WTC11 (cell line): ENCODE measurements at regions not wholly inside any gene's neighbourhood (a gene's known extent, or its start where the extent isn't known, plus 50 kb on each side); places are given as distances from the start of the nearest gene placed in this dataset.

Source experiments
- ATAC-seq: fragments of 200-7000 bp; cut with Tn5 transposase; 2 replicates; pipeline ENCODE4 v1.10.0; 2021; ENCODE audit warnings: mild to moderate bottlenecking, moderate library complexity
- CTCF ChIA-PET: fragments of 300-600 bp; sonication (Branson Sonifier 250); formaldehyde crosslinking; loops from one replicate; lab custom pipeline; 2021; ENCODE audit warnings: antibody characterized with exemption; lab: Charles Lee
- POLR2A ChIA-PET: fragments of 350-600 bp; sonication (Branson Sonifier 250); formaldehyde crosslinking; loops from one replicate; lab custom pipeline; 2021; ENCODE audit warnings: antibody characterized with exemption; lab: Charles Lee
- DNase-seq: peaks from one replicate; pipeline ENCODE4 v3.0.0; 2021; ENCODE audit warnings: low spot score
- H3K27ac Mint-ChIP-seq: 2 replicates; pipeline ENCODE4 v1.8.0; 2021; ENCODE audit warnings: mixed read lengths
- H3K27me3 Mint-ChIP-seq: 2 replicates; pipeline ENCODE4 v1.8.0; 2021; ENCODE audit warnings: low read depth, mild to moderate bottlenecking, moderate library complexity, mixed read lengths
- H3K36me3 Mint-ChIP-seq: 2 replicates; pipeline ENCODE4 v1.8.0; 2021; ENCODE audit warnings: mixed read lengths
- H3K4me1 Mint-ChIP-seq: 2 replicates; pipeline ENCODE4 v1.8.0; 2022; ENCODE audit warnings: mixed read lengths
- H3K4me3 Mint-ChIP-seq: 2 replicates; pipeline ENCODE4 v1.8.0; 2021; ENCODE audit warnings: mild to moderate bottlenecking, moderate library complexity, mixed read lengths
- H3K9me3 Mint-ChIP-seq: 2 replicates; pipeline ENCODE4 v1.8.0; 2021; ENCODE audit warnings: mixed read lengths
- JUN ChIP-seq: sonication (generic); formaldehyde crosslinking; IDR thresholded peaks from 2 replicates; pipeline ENCODE4 v1.8.0; 2023; ENCODE audit warnings: mild to moderate bottlenecking, missing genetic modification reagents
- KAT7 ChIP-seq: sonication (generic); formaldehyde crosslinking; IDR thresholded peaks from 2 replicates; pipeline ENCODE4 v1.8.1; 2023; ENCODE audit warnings: missing genetic modification reagents, mild to moderate bottlenecking, borderline replicate concordance
- MYBL2 ChIP-seq: sonication (generic); formaldehyde crosslinking; IDR thresholded peaks from 2 replicates; pipeline ENCODE4 v1.8.1; 2023; ENCODE audit warnings: mild to moderate bottlenecking, moderate library complexity, missing genetic modification reagents
- NFATC4 ChIP-seq: fragments of 250-450 bp; sonication (Bioruptor Pico); IDR thresholded peaks from 2 replicates; pipeline ENCODE4 v1.9.0; 2021; ENCODE audit warnings: mild to moderate bottlenecking
- NR1H2 ChIP-seq: sonication (generic); formaldehyde crosslinking; IDR thresholded peaks from 2 replicates; pipeline ENCODE4 v1.9.0; 2021; ENCODE audit warnings: mild to moderate bottlenecking, moderate library complexity, missing genetic modification reagents
- TEAD4 ChIP-seq: sonication (generic); formaldehyde crosslinking; IDR thresholded peaks from 2 replicates; pipeline ENCODE4 v1.8.0; 2022; ENCODE audit warnings: mild to moderate bottlenecking, missing genetic modification reagents
- TP53 ChIP-seq: sonication (generic); formaldehyde crosslinking; IDR thresholded peaks from 2 replicates; pipeline ENCODE4 v1.8.1; 2023; ENCODE audit warnings: mild to moderate bottlenecking, missing genetic modification reagents
- ZNF219 ChIP-seq: sonication (generic); formaldehyde crosslinking; IDR thresholded peaks from 2 replicates; pipeline ENCODE4 v1.8.0; 2023; ENCODE audit warnings: missing genetic modification reagents, mild to moderate bottlenecking, borderline replicate concordance
- ZNF317 ChIP-seq: sonication (generic); formaldehyde crosslinking; IDR thresholded peaks from 2 replicates; pipeline ENCODE4 v1.8.1; 2023; ENCODE audit warnings: low read depth, mild to moderate bottlenecking, moderate library complexity, missing genetic modification reagents, borderline replicate concordance
- TF ChIP-seq, protein P1 (sequence below): fragments of 250-450 bp; sonication (Bioruptor Pico); conservative IDR thresholded peaks from 2 replicates; pipeline ENCODE4 v1.9.0; 2021; ENCODE audit warnings: mild to moderate bottlenecking
- TF ChIP-seq, protein P2 (sequence below): sonication (generic); formaldehyde crosslinking; IDR thresholded peaks from 2 replicates; pipeline ENCODE4 v1.8.0; 2022; ENCODE audit warnings: mild to moderate bottlenecking, missing genetic modification reagents
- TF ChIP-seq, protein P3 (sequence below): sonication (generic); formaldehyde crosslinking; IDR thresholded peaks from 2 replicates; pipeline ENCODE4 v1.8.1; 2023; ENCODE audit warnings: mild to moderate bottlenecking, missing genetic modification reagents, moderate library complexity
- TF ChIP-seq, protein P4 (sequence below): sonication (generic); formaldehyde crosslinking; IDR thresholded peaks from 2 replicates; pipeline ENCODE4 v1.8.1; 2023; ENCODE audit warnings: mild to moderate bottlenecking, missing genetic modification reagents, borderline replicate concordance
- TF ChIP-seq, protein P5 (sequence below): sonication (generic); formaldehyde crosslinking; IDR thresholded peaks from 2 replicates; pipeline ENCODE4 v1.8.0; 2023; ENCODE audit warnings: mild to moderate bottlenecking, missing genetic modification reagents
- TF ChIP-seq, protein P6 (sequence below): fragments of 250-450 bp; sonication (Bioruptor Pico); IDR thresholded peaks from 2 replicates; pipeline ENCODE4 v1.9.0; 2021; ENCODE audit warnings: mild to moderate bottlenecking, borderline replicate concordance

DNA sequence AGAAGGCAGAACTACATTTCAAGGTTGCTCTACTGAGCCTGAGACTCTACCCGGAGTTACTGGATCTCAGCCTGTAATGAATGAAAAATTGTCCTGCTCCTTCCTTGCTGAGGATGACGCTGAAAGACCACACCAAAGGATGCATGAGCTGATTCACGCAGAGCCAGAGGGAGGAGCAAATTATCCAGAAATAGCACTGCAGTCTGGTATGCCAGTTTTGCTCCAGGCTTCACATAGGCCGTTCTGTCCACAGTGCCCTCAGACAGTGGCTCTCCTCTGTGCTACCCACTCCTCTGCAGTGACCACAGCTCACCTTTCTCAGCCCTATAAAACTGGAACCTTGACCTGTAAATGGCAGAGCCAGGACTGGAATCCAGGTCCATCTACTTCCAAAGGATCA, 79.3 kb upstream of the GALNT18 start:
- TF ChIP-seq MYBL2 (CRISPR knock-in tag) (no peak), KAT7 (CRISPR knock-in tag) (no peak)
- TF ChIP-seq, protein P1, sequence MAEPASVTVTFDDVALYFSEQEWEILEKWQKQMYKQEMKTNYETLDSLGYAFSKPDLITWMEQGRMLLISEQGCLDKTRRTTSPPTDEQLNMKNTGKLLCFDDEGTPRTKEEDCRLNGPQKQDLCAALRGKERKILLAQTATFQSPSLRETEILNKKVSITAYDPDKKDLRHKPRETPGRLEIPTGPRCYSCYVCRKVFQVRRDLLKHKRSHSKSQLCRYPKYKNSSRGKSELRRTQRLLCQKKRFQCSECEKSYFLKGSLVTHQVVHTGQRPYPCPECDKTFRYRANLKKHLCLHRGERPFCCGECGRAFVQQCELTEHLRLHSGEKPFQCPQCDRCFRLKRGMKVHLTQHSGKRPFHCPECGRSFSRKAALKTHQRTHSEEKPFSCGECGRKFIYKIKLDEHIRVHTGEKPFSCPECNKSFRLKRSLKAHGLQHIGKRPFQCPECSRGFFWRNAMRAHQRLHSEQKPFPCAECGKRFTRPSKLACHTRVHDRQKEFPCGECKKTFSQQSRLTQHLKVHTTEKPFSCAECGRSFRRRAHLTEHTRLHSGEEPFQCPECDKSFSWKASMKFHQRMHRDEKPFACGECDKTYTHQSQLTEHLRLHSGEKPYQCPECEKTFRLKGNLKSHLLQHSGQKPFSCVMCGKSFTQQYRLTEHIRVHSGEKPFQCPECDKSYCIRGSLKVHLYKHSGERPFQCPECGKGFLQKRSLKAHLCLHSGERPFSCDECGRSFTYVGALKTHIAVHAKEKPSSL (CRISPR knock-in tag) = no peak
- ATAC-seq = no peak
- H3K4me3 Mint-ChIP-seq = no peak overlapping the region
- peaks cover 2% of the 10 kb centered on the region; the same call in 1 of the 2 replicates for H3K27me3 Mint-ChIP-seq
- no peak overlapping the region for H3K27ac Mint-ChIP-seq
- POLR2A ChIA-PET = no interaction called here
- H3K36me3 Mint-ChIP-seq = no peaks in the 10 kb centered on the region
- H3K4me1 Mint-ChIP-seq = peaks cover 5% of the 10 kb centered on the region; the same call in 1 of the 2 replicates
- peaks cover 1% of the 10 kb centered on the region; the same call in 1 of the 2 replicates for H3K9me3 Mint-ChIP-seq
- CTCF ChIA-PET = no interaction called here
- no peak for DNase-seq

DNA sequence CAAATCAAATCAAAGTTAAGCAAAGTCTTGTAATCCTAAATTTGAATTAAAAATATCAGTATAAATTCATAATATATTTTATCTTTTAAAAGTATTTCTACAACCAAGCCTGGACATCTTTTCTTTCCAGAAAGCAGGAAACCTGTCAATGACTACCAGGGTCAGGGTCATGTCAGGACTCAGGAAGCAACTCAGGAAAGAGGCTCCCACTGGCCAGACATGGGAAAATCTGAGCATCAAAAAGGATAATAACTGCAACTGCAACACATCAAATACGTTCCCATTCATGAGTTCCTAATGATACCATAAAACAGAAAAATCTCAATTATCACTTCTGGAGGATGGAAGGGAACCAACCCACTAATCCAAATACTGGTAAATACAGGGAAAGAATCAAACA, 76.0 kb upstream of the GALNT18 start:
- ChIA-PET POLR2A (no interaction called here), CTCF (no interaction called here)
- Mint-ChIP-seq H3K4me3 (no peak overlapping the region), H3K27me3 (peaks cover 2% of the 10 kb centered on the region; the same call in 1 of the 2 replicates), H3K9me3 (peaks cover 5% of the 10 kb centered on the region; the same call in 1 of the 2 replicates), H3K27ac (no peak overlapping the region), H3K36me3 (no peaks in the 10 kb centered on the region), H3K4me1 (no peaks in the 10 kb centered on the region)
- ATAC-seq (no peak), DNase-seq (no peak)
- TF ChIP-seq JUN (CRISPR knock-in tag) = no peak
- TF ChIP-seq NFATC4 (CRISPR knock-in tag) = no peak
- TF ChIP-seq NR1H2 (CRISPR knock-in tag) = no peak
- TF ChIP-seq, protein P2, sequence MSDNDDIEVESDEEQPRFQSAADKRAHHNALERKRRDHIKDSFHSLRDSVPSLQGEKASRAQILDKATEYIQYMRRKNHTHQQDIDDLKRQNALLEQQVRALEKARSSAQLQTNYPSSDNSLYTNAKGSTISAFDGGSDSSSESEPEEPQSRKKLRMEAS (CRISPR knock-in tag) = no peak
- no peak for TF ChIP-seq ZNF219 (CRISPR knock-in tag)
- TF ChIP-seq ZNF317 = no peak
- TF ChIP-seq, protein P3, sequence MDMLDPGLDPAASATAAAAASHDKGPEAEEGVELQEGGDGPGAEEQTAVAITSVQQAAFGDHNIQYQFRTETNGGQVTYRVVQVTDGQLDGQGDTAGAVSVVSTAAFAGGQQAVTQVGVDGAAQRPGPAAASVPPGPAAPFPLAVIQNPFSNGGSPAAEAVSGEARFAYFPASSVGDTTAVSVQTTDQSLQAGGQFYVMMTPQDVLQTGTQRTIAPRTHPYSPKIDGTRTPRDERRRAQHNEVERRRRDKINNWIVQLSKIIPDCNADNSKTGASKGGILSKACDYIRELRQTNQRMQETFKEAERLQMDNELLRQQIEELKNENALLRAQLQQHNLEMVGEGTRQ = no peak
- no peak for TF ChIP-seq TEAD4 (CRISPR knock-in tag)
- TF ChIP-seq, protein P4, sequence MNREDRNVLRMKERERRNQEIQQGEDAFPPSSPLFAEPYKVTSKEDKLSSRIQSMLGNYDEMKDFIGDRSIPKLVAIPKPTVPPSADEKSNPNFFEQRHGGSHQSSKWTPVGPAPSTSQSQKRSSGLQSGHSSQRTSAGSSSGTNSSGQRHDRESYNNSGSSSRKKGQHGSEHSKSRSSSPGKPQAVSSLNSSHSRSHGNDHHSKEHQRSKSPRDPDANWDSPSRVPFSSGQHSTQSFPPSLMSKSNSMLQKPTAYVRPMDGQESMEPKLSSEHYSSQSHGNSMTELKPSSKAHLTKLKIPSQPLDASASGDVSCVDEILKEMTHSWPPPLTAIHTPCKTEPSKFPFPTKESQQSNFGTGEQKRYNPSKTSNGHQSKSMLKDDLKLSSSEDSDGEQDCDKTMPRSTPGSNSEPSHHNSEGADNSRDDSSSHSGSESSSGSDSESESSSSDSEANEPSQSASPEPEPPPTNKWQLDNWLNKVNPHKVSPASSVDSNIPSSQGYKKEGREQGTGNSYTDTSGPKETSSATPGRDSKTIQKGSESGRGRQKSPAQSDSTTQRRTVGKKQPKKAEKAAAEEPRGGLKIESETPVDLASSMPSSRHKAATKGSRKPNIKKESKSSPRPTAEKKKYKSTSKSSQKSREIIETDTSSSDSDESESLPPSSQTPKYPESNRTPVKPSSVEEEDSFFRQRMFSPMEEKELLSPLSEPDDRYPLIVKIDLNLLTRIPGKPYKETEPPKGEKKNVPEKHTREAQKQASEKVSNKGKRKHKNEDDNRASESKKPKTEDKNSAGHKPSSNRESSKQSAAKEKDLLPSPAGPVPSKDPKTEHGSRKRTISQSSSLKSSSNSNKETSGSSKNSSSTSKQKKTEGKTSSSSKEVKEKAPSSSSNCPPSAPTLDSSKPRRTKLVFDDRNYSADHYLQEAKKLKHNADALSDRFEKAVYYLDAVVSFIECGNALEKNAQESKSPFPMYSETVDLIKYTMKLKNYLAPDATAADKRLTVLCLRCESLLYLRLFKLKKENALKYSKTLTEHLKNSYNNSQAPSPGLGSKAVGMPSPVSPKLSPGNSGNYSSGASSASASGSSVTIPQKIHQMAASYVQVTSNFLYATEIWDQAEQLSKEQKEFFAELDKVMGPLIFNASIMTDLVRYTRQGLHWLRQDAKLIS = no peak
- TF ChIP-seq, protein P5, sequence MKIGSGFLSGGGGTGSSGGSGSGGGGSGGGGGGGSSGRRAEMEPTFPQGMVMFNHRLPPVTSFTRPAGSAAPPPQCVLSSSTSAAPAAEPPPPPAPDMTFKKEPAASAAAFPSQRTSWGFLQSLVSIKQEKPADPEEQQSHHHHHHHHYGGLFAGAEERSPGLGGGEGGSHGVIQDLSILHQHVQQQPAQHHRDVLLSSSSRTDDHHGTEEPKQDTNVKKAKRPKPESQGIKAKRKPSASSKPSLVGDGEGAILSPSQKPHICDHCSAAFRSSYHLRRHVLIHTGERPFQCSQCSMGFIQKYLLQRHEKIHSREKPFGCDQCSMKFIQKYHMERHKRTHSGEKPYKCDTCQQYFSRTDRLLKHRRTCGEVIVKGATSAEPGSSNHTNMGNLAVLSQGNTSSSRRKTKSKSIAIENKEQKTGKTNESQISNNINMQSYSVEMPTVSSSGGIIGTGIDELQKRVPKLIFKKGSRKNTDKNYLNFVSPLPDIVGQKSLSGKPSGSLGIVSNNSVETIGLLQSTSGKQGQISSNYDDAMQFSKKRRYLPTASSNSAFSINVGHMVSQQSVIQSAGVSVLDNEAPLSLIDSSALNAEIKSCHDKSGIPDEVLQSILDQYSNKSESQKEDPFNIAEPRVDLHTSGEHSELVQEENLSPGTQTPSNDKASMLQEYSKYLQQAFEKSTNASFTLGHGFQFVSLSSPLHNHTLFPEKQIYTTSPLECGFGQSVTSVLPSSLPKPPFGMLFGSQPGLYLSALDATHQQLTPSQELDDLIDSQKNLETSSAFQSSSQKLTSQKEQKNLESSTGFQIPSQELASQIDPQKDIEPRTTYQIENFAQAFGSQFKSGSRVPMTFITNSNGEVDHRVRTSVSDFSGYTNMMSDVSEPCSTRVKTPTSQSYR (CRISPR knock-in tag) = no peak
- TF ChIP-seq, protein P6, sequence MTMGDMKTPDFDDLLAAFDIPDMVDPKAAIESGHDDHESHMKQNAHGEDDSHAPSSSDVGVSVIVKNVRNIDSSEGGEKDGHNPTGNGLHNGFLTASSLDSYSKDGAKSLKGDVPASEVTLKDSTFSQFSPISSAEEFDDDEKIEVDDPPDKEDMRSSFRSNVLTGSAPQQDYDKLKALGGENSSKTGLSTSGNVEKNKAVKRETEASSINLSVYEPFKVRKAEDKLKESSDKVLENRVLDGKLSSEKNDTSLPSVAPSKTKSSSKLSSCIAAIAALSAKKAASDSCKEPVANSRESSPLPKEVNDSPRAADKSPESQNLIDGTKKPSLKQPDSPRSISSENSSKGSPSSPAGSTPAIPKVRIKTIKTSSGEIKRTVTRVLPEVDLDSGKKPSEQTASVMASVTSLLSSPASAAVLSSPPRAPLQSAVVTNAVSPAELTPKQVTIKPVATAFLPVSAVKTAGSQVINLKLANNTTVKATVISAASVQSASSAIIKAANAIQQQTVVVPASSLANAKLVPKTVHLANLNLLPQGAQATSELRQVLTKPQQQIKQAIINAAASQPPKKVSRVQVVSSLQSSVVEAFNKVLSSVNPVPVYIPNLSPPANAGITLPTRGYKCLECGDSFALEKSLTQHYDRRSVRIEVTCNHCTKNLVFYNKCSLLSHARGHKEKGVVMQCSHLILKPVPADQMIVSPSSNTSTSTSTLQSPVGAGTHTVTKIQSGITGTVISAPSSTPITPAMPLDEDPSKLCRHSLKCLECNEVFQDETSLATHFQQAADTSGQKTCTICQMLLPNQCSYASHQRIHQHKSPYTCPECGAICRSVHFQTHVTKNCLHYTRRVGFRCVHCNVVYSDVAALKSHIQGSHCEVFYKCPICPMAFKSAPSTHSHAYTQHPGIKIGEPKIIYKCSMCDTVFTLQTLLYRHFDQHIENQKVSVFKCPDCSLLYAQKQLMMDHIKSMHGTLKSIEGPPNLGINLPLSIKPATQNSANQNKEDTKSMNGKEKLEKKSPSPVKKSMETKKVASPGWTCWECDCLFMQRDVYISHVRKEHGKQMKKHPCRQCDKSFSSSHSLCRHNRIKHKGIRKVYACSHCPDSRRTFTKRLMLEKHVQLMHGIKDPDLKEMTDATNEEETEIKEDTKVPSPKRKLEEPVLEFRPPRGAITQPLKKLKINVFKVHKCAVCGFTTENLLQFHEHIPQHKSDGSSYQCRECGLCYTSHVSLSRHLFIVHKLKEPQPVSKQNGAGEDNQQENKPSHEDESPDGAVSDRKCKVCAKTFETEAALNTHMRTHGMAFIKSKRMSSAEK (CRISPR knock-in tag) = no peak
- TF ChIP-seq TP53 (CRISPR knock-in tag) = no peak
